ENCODE measurements at regions not wholly inside any gene's neighbourhood (a gene's known extent, or its start where the extent isn't known, plus 50 kb on each side); places are given as distances from the start of the nearest gene placed in this dataset.

DNA sequence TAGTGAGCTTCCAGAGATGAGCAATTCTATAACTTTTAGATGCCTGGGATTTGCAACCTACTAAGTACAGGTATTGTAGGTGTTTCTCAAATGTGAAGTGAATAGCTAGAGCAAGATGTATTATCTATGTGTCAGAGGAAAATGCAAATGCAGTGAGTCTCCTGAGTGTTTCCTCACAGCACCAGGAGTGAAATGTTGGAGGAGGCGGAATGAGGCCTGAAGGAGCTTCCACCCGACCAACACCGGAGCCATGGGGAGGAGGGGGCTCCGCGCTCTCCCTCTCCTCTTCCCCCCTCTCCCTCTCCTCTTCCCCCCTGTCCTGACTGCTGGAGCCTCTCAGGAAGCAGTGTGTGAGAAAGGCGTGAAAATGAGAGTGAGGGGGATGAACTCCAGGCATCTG is 79.9 kb upstream of the RNF32 start:
- H3K36me3 ChIP-seq, result no peaks in the 10 kb centered on the region
- DNase-seq, result no peak

DNA sequence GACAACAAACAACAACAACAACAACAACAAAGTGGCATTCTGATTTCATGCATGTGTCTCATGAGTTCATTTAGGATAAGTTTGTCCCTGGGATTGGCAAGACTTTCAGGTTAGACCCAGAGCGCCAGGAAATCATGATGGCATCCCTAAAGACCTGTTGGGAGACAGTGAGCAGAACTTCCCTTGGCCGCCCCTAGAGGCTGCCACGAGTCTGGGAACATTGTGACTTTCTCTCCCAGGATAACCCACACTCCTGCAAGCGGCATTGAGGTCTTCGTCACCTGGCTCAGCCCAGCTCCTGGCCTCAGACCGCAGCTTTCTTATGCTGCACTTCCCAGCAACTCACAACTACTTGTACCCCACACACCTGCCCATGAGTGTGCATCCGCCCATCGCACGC is 80.5 kb upstream of the RNF32 start:
- no peak overlapping the region for H3K27ac ChIP-seq

More for the DNA sequence above, 79.9 kb upstream of the RNF32 start:
- Histone ChIP-seq H3K4me1 (no peaks in the 10 kb centered on the region), H3K27me3 (peaks cover 10% of the 10 kb centered on the region; the same call in 1 of the 2 replicates), H3K4me3 (no peak overlapping the region), H3K9me3 (replicated peaks) (no peaks in the 10 kb centered on the region), H3K27ac (no peak overlapping the region)

DNA sequence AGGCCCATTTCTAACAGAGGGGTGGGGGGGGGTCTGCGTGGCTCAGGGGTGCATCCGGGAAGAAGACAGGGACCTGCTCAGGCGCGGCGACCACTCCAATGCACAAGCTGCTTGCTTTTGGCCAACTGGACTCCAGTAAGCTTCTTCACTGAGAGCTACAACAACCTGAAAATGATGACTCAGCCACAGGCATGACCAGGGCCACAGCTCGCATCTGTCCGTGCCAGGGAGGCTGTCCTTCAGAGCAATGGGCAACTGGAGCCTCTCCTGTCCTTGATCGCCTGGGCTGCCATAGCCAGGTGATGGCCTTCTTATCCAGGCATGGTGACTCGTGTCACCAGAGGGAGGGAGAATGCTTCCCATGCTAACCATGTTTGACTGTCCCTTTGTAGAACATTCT is 81.6 kb upstream of the RNF32 start:
- DNase-seq, result no peak
- Histone ChIP-seq H3K4me3 (no peak overlapping the region), H3K4me1 (no peaks in the 10 kb centered on the region), H3K27me3 (peaks cover 10% of the 10 kb centered on the region; the same call in 1 of the 2 replicates), H3K9me3 (replicated peaks) (no peaks in the 10 kb centered on the region), H3K27ac (no peak overlapping the region), H3K36me3 (no peaks in the 10 kb centered on the region)

More for the DNA sequence above, 80.5 kb upstream of the RNF32 start:
- Histone ChIP-seq H3K36me3 (no peaks in the 10 kb centered on the region), H3K9me3 (replicated peaks) (no peaks in the 10 kb centered on the region), H3K4me3 (no peak overlapping the region), H3K27me3 (peaks cover 10% of the 10 kb centered on the region; the same call in 1 of the 2 replicates), H3K4me1 (no peaks in the 10 kb centered on the region)
- peak in 1 of 2 experiments; percentile 23 for DNase-seq

DNA sequence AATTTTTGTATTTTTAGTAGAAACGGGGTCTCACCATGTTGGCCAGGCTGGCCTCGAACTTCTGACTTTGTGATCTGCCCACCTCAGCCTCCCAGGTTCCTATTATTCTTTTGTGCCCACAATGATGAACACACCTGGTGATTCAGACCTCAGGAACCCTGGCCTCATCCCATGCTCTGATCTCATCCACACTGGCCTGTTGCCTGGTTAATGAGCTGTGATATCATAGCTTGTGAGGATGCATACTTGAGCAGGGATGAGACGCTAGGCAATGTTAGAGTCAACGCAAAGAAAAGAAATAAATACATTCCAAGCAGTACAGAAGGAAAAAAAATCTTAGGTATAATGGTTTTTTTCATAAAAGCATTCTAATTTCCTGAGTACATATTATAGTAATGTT is 82.4 kb upstream of the RNF32 start:
- no peak for DNase-seq
- Histone ChIP-seq H3K36me3 (no peaks in the 10 kb centered on the region), H3K27me3 (peaks cover 10% of the 10 kb centered on the region; the same call in 1 of the 2 replicates), H3K4me3 (no peak overlapping the region), H3K27ac (no peak overlapping the region), H3K4me1 (no peaks in the 10 kb centered on the region), H3K9me3 (replicated peaks) (no peaks in the 10 kb centered on the region)

DNA sequence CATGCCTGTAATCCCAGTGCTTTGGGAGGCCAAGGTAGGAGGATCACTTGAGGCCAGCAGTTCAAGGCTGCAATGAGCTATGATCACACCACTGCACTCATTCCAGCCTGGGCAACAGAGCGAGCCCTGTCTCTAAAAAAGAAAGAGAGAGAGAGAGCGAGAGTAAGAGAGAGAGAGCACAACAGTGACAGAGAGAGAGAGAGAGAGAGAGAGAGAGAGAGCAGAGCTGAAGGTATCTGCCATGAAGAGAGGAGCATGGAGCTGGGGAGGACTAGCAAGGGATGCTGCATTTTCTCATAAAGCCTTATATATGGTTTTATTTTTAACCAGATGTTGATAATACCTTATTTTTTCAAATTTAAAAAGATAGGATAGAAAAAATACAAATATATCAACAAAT is 84.5 kb upstream of the RNF32 start:
- Histone ChIP-seq H3K27me3 (peaks cover 7% of the 10 kb centered on the region; the same call in 1 of the 2 replicates), H3K9me3 (replicated peaks) (no peaks in the 10 kb centered on the region), H3K36me3 (no peaks in the 10 kb centered on the region), H3K4me3 (no peak overlapping the region), H3K4me1 (no peaks in the 10 kb centered on the region), H3K27ac (no peak overlapping the region)
- DNase-seq, result no peak

DNA sequence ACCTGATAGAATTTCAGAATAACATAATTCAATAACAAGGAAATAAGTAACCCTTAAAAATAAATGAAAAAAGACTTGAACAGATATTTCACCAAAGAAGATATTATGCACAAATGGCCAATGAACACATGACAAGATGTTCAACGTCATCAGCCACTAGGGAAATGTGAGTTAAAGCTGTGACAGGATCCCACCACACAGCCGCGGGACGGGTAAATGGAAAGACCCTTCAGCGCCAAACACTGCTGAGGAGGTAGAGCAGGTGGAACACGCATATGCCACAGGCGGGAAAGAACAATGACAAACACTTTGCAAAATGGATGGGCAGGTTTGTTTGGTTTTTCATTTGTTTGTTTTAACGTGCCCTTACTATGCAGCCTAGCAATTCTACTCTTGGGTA is 86.1 kb upstream of the RNF32 start:
- no peaks in the 10 kb centered on the region for H3K36me3 ChIP-seq
- no peak overlapping the region for H3K4me3 ChIP-seq
- H3K4me1 ChIP-seq, result no peaks in the 10 kb centered on the region
- no peaks in the 10 kb centered on the region for H3K9me3 ChIP-seq (replicated peaks)
- peaks cover 3% of the 10 kb centered on the region; the same call in 1 of the 2 replicates for H3K27me3 ChIP-seq
- DNase-seq, result no peak
- H3K27ac ChIP-seq, result no peak overlapping the region

DNA sequence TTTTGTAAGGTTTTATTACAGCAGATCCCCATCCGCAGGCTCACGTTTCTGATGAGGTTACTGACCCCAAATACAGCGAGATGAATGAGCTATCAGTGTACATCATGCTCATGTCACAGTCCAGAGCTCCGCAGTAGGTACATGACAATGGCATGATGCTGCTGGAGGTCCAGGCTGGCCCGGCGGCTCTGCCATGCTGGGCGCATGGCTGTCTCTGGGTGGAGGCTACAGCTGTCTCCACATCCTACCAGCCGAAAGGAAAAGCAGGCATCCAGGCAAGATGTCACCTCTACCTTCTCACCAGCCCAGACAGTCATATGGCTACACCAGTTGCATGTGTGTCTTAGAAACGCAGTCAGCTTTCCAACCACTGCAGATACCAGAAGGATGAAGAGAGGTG is 90.9 kb upstream of the RNF32 start:
- no peaks in the 10 kb centered on the region for H3K4me1 ChIP-seq
- no peaks in the 10 kb centered on the region for H3K9me3 ChIP-seq (replicated peaks)
- no peak overlapping the region for H3K4me3 ChIP-seq
- peaks cover 11% of the 10 kb centered on the region for H3K27me3 ChIP-seq
- no peaks in the 10 kb centered on the region for H3K36me3 ChIP-seq
- DNase-seq, result no peak
- H3K27ac ChIP-seq, result no peak overlapping the region

DNA sequence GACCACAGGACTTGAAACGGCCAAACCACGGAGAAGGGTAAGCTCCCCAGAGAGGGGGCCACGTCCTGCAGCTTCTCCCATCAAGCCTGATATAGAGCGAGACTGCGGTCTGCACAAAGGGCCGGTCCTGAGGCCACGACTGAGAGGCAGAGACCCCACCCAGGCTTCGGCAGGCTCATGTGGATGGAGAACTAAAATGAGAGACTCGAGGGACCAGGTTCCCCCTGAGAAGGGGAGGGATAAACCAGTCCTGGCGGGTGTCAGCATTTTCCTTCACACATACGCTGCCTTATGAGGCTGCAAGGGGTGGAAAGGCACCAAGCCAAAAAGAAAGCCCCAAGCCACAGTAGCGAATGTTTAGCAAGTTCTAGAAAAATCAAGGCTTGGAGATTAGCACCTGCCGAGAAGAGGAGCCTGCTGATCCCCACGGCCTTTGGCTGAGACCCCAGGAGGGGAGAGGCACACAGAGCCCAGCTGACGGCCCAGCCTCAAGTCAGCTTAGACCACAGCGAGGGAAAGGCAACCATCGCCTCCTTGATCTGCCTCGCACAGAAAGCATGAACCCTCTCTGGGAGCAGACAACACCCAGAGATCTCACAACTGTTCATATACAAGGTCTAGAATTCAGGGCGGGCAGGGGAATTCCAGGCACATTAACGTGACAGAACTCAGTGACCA is 92.6 kb upstream of the RNF32 start:
- no peak overlapping the region for H3K27ac ChIP-seq
- H3K36me3 ChIP-seq, result no peaks in the 10 kb centered on the region
- no peaks in the 10 kb centered on the region for H3K4me1 ChIP-seq
- H3K9me3 ChIP-seq (replicated peaks), result no peaks in the 10 kb centered on the region
- no peak overlapping the region for H3K4me3 ChIP-seq
- DNase-seq, result no peak
- H3K27me3 ChIP-seq, result peaks cover 11% of the 10 kb centered on the region

DNA sequence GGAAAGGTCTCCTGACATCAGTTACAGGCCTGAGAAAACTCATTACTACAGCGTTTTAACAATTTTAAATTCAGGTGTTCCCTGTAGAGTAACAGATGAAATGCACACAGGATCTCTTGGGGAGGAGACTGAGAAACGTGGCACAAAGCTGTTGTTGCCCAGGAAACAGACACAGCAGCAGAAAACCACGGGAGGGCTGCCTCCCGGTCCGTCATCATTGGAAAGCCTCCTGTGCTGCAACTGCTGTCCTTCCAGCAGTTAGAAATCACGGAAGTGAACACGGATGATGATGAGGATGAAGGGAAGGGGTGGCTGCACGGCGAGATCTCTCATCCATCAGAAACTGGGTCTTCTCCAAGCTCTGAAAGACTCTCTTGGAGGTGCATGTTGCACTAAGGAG is 94.6 kb upstream of the RNF32 start:
- Histone ChIP-seq H3K27ac (no peak overlapping the region), H3K9me3 (replicated peaks) (no peaks in the 10 kb centered on the region), H3K4me1 (no peaks in the 10 kb centered on the region), H3K27me3 (peaks cover 12% of the 10 kb centered on the region), H3K36me3 (no peaks in the 10 kb centered on the region), H3K4me3 (no peak overlapping the region)
- no peak for DNase-seq

DNA sequence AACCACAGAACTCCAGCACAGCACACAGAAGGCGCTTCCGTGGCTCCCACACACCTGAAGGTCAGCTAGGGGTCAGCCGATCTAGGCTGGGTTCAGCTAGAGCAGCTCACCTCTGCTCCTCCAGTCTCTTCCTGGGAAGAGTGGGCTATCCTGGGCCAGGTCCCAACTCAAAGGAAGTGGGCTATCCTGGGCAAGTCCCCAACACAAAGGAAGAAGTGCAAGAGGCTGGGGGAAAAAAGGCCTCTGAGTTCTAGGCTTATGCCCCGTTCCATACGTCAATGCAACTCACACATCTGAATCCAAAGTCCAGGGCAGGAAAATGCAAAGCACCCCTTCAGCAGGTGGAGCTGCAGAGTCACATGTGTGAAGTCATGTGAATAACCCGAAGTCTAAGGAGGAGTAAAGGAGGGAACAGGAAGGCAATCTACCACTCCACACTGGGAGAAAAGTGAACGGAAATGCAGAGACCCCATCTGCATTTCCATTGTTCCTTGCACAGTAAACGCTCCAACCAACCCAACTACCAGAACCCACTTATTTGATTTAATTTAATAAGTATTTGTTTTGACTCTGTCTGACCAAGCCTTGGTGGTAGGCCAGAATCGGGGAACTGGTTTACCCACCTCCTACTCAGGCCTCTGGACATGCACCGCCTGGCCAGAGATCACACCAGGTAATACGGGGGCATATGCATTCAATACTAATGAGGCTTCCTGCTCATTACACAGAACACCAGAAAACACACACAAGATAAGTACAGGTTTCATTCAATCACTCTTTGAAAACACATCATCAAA is 95.5 kb upstream of the RNF32 start:
- H3K27me3 ChIP-seq, result peaks cover 20% of the 10 kb centered on the region
- H3K27ac ChIP-seq, result no peak overlapping the region
- DNase-seq, result peak in 1 of 2 experiments; percentile 7
- H3K36me3 ChIP-seq, result no peaks in the 10 kb centered on the region
- no peaks in the 10 kb centered on the region for H3K4me1 ChIP-seq
- H3K4me3 ChIP-seq, result no peak overlapping the region
- H3K9me3 ChIP-seq (replicated peaks), result no peaks in the 10 kb centered on the region

DNA sequence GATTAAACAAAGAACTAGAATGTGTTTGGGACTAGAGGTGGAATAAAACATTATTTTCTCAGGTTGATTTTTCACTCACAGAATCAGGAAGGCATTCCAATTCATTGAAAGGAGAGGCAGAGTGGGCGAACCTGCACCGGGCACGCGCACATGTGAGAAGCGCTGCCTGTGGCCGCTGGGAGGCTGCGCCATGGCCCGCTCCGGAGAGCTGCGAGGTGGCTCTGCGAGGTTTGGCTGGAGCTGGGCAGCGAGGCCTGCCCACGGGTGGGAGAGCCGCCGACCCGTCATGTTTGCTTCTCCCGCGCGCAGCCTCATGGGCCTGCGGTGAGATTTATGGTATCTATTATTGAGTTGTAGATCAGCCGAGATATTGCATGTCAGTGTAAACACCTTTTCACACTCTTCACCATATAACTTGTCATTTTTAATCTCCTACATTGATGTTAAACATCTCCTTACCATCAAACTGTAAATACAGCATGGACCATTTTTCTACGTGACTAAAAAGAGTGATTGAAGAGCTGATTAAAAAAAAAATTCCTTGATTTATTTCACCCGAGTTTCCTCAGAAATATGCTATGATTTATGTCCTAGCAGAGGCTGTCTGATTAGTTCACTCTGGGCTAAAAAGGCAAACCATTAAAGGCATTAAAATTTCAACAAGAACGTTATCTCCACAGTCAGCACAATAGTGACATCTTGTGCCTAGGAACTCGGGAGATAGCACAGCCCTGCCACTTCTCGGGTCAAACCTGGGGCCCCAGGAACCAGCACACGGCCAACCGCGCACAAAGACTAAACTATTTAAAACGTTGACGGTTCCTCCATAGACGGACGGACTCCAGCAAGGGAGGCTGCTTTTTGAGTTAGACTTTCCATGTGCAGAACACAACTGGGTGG is 96.6 kb upstream of the RNF32 start:
- Histone ChIP-seq H3K4me1 (no peaks in the 10 kb centered on the region), H3K27ac (no peak overlapping the region), H3K27me3 (peaks cover 24% of the 10 kb centered on the region), H3K36me3 (no peaks in the 10 kb centered on the region), H3K4me3 (no peak overlapping the region), H3K9me3 (replicated peaks) (no peaks in the 10 kb centered on the region)
- no peak for DNase-seq

DNA sequence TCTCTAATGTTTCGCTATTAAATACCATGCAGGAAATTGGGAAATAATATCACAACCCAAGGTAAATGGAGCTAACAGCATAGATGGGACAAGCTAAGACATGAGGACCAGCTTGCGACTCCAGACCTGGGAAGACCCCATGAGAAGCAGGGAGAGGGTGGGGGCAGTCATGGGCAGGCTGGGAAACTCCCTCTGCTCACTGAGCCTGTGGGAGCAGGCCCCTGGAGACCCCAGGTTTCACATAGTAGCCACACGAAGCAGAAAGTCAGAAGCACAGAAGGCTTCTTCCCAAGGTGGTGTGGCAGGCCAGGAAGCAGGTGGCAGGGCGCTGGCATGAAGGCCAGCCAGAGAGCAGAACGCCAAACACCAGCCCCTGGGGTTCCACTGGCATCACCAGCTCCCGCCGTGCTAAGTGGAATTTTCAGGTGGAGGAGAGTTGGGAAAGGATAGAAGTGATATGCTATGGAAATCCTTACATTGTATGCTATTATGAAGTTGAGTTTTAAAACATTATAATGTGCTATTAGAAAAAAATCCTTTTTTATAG is 99.9 kb upstream of the RNF32 start:
- Histone ChIP-seq H3K4me3 (no peak overlapping the region), H3K27ac (no peak overlapping the region), H3K36me3 (no peaks in the 10 kb centered on the region), H3K9me3 (replicated peaks) (no peaks in the 10 kb centered on the region; the same call in 1 of the 2 replicates), H3K27me3 (peaks cover 18% of the 10 kb centered on the region; the same call in 1 of the 2 replicates), H3K4me1 (no peaks in the 10 kb centered on the region)
- no peak for DNase-seq

DNA sequence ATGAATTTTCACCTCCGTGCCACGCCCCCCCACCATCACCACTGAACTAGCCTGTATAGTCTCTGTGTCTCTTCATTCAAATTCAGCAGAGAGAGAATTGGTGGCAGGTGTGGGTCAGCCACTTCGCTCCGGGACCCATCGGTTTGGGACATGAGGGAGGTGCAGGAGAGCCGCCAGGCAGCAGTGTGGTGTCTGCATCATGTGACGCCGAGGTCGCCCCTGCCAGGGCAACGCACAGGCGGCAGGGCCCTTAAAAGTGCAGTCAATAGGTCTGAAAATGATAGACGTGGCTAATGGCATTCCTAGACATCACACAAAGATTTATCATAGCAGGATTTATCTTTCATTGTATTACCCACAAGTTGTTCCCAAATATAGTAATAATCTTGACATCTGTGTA is 100.6 kb upstream of the RNF32 start:
- no peak for DNase-seq
- no peaks in the 10 kb centered on the region; the same call in 1 of the 2 replicates for H3K9me3 ChIP-seq (replicated peaks)
- no peaks in the 10 kb centered on the region for H3K4me1 ChIP-seq
- no peak overlapping the region for H3K27ac ChIP-seq
- H3K36me3 ChIP-seq, result no peaks in the 10 kb centered on the region
- no peak overlapping the region for H3K4me3 ChIP-seq
- H3K27me3 ChIP-seq, result peaks cover 18% of the 10 kb centered on the region; the same call in 1 of the 2 replicates

DNA sequence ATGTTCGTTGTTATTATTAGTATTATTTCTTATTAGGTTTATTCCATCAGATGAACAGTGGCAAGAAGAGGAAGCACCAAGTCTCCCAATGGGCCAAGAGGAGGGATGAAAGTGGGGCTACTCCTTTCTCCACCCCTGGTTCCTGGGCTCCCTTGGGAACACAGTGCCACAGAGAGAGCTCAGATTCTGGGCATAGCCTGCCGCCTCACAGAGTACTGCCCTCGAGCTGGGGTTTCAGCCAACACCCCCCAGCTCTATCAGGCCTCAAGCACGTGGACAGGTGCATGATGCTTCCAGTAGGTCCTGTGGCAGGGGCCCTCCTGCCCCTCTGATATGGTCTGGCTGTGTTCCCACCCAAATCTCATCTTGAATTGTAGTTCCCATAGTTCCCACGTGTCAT is 103.6 kb upstream of the RNF32 start:
- no peak overlapping the region for H3K4me3 ChIP-seq
- H3K9me3 ChIP-seq (replicated peaks), result no peaks in the 10 kb centered on the region; the same call in 1 of the 2 replicates
- no peak for DNase-seq
- H3K4me1 ChIP-seq, result no peaks in the 10 kb centered on the region
- H3K27ac ChIP-seq, result no peak overlapping the region
- H3K36me3 ChIP-seq, result no peaks in the 10 kb centered on the region
- H3K27me3 ChIP-seq, result peaks cover 31% of the 10 kb centered on the region

Measured in SJCRH30 (cell line).